HG03575 (cell line): ENCODE measurements at regions not wholly inside any gene's neighbourhood (a gene's known extent, or its start where the extent isn't known, plus 50 kb on each side); places are given as distances from the start of the nearest gene placed in this dataset.

Experiments
- ATAC-seq: cut with Tn5 transposase; IDR thresholded peaks from one replicate; pipeline ENCODE4 v1.9.1; 2021; ENCODE audit not compliant: unreplicated experiment, insufficient number of reproducible peaks, low FRiP score; ENCODE audit errors: extremely low read depth

GRCh38 chr6:28693033-28693750, 167.5 kb downstream of the GPX5 start:
- no peak for ATAC-seq

DNA sequence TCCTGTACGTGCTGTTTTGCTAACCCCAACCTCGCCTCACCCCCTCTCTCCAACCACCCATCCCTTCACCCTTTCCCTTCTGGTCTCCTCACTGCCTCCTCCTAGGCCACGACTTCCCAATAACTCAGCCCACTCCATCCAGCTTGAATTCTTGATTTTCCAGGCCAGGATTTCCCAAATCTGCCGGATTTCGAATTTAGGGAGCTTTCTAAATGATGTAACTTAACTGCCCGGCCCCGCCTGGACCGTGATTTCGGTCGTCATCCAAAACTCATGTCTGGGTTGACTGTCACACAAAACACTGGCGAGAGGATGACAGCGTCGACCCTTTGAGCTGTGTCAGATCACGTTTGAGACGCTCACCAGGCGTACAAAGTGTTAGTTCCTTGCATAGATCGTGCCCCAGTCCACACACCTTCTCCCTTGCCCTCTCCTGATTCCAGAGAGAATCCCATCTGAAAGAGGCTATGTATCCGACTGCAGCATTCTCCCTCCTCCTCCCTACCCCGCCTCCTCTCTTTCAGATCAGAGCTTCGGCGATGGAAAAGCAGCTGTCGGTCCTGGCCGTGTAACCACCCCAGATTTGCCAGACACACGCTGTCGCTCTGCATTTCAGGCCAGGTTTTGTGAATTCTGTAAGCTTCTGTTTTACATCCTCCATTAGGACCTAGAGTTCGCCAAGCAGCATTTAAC, 168.2 kb downstream of the GPX5 start:
- ATAC-seq = no peak

DNA sequence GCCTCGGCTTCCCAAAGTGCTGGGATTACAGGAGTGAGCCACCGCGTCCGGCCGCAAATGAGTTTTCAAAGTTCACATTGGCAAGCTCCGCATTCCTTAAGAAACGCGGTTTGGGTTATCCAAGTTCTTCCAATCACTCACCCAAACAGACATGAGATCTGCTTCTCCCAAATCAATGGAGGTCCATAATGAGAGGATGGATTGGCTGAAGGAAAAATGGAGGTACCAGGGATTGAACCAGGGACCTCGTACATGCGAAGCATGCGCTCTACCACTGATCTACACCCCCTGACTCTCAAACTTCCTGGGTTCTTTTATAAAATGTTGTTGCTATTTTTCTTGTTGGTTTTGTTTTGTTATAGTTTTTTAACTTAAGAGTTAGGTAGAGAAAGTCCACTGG, 170.0 kb downstream of the GPX5 start:
- no peak for ATAC-seq

- ATAC-seq = no peak
Observed at GRCh38 chr6:28696167-28696566, 170.5 kb downstream of the GPX5 start.

DNA sequence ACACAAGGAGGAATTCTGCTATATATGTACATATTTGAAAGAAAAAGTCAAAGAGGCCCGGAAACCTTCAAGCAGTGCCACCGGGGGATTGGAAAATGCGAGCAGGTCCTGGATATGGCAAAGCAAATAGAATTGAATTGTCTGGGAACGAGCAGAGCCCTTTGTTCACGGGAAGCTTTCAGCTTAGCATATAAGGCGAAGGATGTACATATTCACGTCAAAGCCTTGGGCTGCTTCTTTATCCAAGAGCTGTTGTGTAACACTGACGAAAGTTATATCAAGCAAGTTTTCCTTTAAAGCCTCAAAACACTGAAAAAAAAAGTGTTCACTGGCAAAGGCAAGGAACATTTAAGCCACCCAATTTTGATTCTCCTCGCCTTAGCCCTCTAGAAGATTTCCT, 171.0 kb downstream of the GPX5 start:
- no peak for ATAC-seq

- no peak for ATAC-seq
Observed at GRCh38 chr6:28707387-28708282, 182.0 kb downstream of the GPX5 start.

DNA sequence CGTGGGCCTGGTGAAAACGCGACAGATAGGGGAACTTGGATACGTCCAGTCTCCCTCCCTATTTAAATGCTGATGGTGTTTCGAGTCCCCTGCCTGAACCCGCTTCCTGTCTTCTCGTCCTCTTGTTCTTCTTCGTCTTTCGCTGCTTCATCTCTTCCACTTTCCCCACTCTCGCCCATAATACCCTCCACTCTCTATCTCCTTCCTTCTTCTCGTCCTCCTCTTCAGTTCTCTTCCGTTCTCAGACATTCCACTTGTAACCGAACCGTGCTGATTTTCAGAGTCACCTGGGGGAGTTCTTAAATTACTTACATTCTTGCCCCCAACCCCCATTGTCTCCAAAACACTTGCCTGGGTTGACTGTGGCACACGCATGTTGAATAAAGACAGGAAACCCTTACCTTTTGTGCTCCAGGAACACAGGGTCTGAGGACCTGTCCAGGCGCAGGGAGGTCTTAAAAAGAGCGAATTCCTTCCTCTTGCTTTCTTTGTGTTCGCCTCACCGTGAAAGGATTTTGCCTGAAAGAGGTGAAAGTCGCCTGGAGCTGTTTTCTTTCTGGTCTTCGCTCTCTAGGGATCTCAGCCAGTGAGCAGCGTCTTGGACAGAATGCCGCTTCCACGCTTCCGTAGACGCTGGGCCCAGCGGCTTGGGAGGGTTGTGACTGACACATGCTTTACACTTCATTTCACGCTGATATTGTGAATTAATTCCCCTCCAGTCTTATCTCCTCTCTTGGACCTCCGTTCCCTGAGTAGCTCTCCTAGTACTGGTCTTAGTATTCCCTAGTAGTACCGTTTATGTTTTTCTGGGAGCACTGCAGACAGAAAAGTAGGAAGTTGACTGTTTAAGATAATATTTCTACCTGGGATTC, 184.0 kb downstream of the GPX5 start:
- ATAC-seq = no peak

GRCh38 chr6:28710466-28711191, 184.9 kb downstream of the GPX5 start:
- ATAC-seq = no peak

- no peak for ATAC-seq
Observed at GRCh38 chr6:28711325-28711724, 185.6 kb downstream of the GPX5 start.

GRCh38 chr6:28711788-28712341, 186.2 kb downstream of the GPX5 start:
- no peak for ATAC-seq

GRCh38 chr6:28712982-28713381, 187.3 kb downstream of the GPX5 start:
- no peak for ATAC-seq

DNA sequence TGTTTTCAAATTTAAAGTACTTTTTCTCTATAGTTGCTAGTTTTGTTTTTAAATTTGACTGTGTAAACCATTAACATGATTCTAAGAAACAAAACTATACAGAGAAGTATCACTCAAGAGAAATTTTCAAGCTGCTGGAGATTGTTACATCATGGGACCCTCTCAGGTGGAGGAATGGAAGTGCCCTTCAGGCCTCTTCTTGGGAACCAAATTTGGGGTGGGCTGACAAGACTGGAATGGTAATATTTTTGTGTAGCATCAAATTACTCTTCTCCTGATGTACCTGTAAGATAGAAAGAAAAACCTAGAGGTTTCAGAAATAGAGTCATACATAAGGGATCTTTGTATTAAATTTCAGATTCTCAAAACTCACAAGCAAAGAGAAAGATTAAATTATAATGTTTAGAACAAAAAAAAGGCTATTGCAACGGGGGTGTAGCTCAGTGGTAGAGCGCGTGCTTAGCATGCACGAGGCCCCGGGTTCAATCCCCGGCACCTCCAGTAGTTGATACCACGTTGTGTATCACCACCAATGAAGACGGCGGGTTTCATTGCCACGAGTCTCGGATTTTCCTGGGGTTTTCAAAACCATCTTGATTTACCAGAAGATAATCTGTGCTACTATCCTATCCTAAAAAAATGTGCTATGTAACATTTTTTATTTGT, 193.7 kb downstream of the GPX5 start:
- no peak for ATAC-seq

DNA sequence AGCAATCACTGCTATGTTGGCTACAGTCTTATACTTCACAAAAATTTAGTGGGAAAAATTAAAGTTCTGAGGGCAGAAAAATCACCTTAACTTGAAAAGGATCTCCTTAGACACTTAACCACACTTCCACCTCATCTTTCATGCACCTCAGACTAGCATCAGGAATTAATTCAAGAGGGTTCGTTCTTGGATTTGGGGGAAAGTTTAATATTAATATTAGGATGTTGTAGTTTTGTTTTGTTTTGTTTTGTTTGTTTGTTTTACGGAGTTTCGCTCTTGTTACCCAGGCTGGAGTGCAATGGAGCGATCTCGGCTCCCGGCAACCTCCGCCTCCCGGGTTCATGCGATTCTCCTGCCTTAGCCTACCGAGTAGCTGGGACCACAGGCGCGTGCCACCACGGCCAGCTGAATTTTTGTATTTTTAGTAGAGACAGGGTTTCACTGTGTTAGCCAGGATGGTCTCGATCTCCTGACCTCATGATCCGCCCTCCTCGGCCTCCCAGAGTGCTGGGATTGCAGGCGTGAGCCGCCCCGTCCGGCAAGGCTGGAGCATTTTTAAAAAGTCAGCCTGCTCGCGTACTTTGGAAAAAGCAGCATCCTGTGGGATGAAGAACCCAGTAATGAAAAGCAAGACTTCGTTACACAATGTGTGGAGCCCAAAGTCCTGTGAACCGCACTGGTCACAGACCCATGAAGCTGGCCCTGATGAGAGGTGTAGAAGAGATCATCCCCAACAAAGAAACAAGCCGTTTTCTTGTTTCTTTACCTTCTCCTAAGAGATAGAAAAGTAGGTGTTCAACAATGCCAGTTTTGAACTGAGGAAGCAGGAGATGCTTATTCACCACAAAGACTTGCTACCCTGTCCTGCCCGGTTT, 194.9 kb downstream of the GPX5 start:
- ATAC-seq = no peak

- ATAC-seq = no peak
Observed at GRCh38 chr6:28721372-28721771, 195.7 kb downstream of the GPX5 start.

- no peak for ATAC-seq
Observed at GRCh38 chr6:28724395-28724794, 198.7 kb downstream of the GPX5 start.

GRCh38 chr6:28725274-28725809, 198.4 kb downstream of the TRIM27 start:
- ATAC-seq = no peak
